ENCODE measurements at regions not wholly inside any gene's neighbourhood (a gene's known extent, or its start where the extent isn't known, plus 50 kb on each side); places are given as distances from the start of the nearest gene placed in this dataset.

- Histone ChIP-seq H3K27me3 (replicated peaks; ENCODE audit: insufficient read depth, low read depth, low read length, poor library complexity) (no peaks in the 10 kb centered on the region), H3K36me3 (ENCODE audit: insufficient read depth, low read length, poor library complexity, severe bottlenecking) (no peaks in the 10 kb centered on the region), H3K4me1 (ENCODE audit: insufficient read depth, low read length, poor library complexity, severe bottlenecking) (peaks cover 13% of the 10 kb centered on the region), H3K27ac (ENCODE audit: low read depth, low read length, poor library complexity, severe bottlenecking) (no peak overlapping the region), H3K9me3 (ENCODE audit: low read depth, low read length, poor library complexity, severe bottlenecking) (no peaks in the 10 kb centered on the region), H3K4me3 (ENCODE audit: low read depth, low read length, poor library complexity, severe bottlenecking) (no peak overlapping the region)
- no TSS peak for BruUV-seq (replicated peaks)
- TF ChIP-seq EZH2 (IDR thresholded peaks at IDR 0.05; ENCODE audit: borderline replicate concordance, low read depth, low read length, poor library complexity, severe bottlenecking) = no peak
- TF ChIP-seq, protein P1, sequence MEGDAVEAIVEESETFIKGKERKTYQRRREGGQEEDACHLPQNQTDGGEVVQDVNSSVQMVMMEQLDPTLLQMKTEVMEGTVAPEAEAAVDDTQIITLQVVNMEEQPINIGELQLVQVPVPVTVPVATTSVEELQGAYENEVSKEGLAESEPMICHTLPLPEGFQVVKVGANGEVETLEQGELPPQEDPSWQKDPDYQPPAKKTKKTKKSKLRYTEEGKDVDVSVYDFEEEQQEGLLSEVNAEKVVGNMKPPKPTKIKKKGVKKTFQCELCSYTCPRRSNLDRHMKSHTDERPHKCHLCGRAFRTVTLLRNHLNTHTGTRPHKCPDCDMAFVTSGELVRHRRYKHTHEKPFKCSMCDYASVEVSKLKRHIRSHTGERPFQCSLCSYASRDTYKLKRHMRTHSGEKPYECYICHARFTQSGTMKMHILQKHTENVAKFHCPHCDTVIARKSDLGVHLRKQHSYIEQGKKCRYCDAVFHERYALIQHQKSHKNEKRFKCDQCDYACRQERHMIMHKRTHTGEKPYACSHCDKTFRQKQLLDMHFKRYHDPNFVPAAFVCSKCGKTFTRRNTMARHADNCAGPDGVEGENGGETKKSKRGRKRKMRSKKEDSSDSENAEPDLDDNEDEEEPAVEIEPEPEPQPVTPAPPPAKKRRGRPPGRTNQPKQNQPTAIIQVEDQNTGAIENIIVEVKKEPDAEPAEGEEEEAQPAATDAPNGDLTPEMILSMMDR (conservative IDR thresholded peaks at IDR 0.05; ENCODE audit: low read depth, low read length) = no peak
- intact Hi-C loops (cut with micrococcal nuclease; ENCODE audit: unreplicated experiment) = no loop called here
- peak; percentile 77 for DNase-seq (ENCODE audit: low spot score)
- POLR2A ChIA-PET (ENCODE audit: low non-redundant PET) = no interaction called here
- CTCF ChIA-PET = no interaction called here
Measured at GRCh38 chr1:57748719-57749118, 324.9 kb upstream of the DAB1 start.

DNA sequence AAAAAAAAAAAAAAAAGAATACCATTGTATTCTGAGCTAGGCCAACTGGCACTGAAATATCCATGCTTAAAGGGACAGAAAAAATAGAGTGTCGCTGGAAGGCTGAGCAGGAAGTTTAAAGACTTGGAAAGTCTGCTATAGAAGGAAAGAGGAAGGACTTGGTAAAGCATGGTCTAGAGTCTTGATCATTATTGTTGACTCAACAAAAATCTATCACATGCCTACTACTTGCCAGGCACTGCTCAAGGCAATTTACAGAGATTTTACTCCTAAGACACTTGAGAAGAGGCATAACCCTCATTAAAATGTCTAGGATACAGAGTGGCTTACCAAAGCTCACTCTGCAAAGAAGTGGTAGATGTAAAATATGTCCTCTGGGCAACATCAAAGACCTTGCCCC lies 324.0 kb upstream of the DAB1 start:
- TF ChIP-seq, protein P1 (conservative IDR thresholded peaks at IDR 0.05; ENCODE audit: low read depth, low read length) = no peak
- no peak for TF ChIP-seq EZH2 (IDR thresholded peaks at IDR 0.05; ENCODE audit: borderline replicate concordance, low read depth, low read length, poor library complexity, severe bottlenecking)
- intact Hi-C loops (cut with micrococcal nuclease; ENCODE audit: unreplicated experiment) = no loop called here
- Histone ChIP-seq H3K9me3 (ENCODE audit: low read depth, low read length, poor library complexity, severe bottlenecking) (no peaks in the 10 kb centered on the region), H3K36me3 (ENCODE audit: insufficient read depth, low read length, poor library complexity, severe bottlenecking) (no peaks in the 10 kb centered on the region), H3K4me1 (ENCODE audit: insufficient read depth, low read length, poor library complexity, severe bottlenecking) (peaks cover 13% of the 10 kb centered on the region), H3K27ac (ENCODE audit: low read depth, low read length, poor library complexity, severe bottlenecking) (no peak overlapping the region), H3K4me3 (ENCODE audit: low read depth, low read length, poor library complexity, severe bottlenecking) (no peak overlapping the region), H3K27me3 (replicated peaks; ENCODE audit: insufficient read depth, low read depth, low read length, poor library complexity) (no peaks in the 10 kb centered on the region)
- no TSS peak for BruUV-seq (replicated peaks)
- POLR2A ChIA-PET (ENCODE audit: low non-redundant PET) = no interaction called here
- no peak for DNase-seq (ENCODE audit: low spot score)
- CTCF ChIA-PET = no interaction called here

DNA sequence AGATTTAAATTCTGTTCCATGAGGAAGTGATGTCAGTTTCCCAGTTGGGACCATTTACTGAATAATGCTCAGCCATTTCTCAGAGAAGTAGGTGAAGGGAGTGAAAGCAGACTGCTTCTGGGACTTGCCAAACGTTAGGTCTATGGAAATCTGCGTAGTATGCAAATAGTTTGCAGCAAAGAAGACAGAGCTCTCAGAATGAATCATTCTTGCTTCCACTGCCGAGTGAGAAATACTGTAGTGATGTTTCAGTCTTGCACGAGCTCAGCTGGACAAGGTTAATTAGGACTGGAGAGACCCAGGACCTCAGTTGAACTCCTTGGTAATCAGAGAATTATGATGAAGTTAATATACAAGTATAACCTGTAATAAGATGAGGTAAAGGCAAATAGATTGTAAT lies 317.7 kb upstream of the DAB1 start:
- no TSS peak for BruUV-seq (replicated peaks)
- POLR2A ChIA-PET (ENCODE audit: low non-redundant PET) = no interaction called here
- TF ChIP-seq EZH2 (IDR thresholded peaks at IDR 0.05; ENCODE audit: borderline replicate concordance, low read depth, low read length, poor library complexity, severe bottlenecking) = no peak
- TF ChIP-seq, protein P1 (conservative IDR thresholded peaks at IDR 0.05; ENCODE audit: low read depth, low read length) = no peak

More for the DNA sequence above, 317.7 kb upstream of the DAB1 start:
- intact Hi-C loops (cut with micrococcal nuclease; ENCODE audit: unreplicated experiment) = no loop called here
- DNase-seq (ENCODE audit: low spot score) = no peak
- Histone ChIP-seq H3K27me3 (replicated peaks; ENCODE audit: insufficient read depth, low read depth, low read length, poor library complexity) (no peaks in the 10 kb centered on the region), H3K4me1 (ENCODE audit: insufficient read depth, low read length, poor library complexity, severe bottlenecking) (no peaks in the 10 kb centered on the region), H3K9me3 (ENCODE audit: low read depth, low read length, poor library complexity, severe bottlenecking) (no peaks in the 10 kb centered on the region), H3K27ac (ENCODE audit: low read depth, low read length, poor library complexity, severe bottlenecking) (no peak overlapping the region), H3K4me3 (ENCODE audit: low read depth, low read length, poor library complexity, severe bottlenecking) (no peak overlapping the region), H3K36me3 (ENCODE audit: insufficient read depth, low read length, poor library complexity, severe bottlenecking) (no peaks in the 10 kb centered on the region)
- CTCF ChIA-PET = no interaction called here
